ENCODE measurements at regions not wholly inside any gene's neighbourhood (a gene's known extent, or its start where the extent isn't known, plus 50 kb on each side); places are given as distances from the start of the nearest gene placed in this dataset.

DNA sequence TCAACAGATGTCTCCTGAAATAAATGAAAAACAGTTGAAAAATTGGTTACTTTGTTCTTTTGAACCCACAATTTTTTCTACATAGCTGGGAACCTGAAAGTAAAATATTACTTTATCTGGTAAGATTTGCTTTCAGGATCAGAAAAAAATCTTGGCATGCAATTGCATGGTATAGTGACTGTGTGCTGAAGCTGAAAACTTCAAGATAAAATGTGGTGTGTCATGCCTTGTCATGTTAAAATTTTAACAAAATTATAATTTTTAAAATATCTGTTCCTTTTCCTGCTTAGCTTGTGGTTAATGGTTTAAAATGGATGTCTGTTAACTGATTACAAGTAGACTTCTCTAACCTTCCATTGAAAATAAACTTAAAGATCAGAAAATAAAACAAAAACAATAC lies 904.8 kb downstream of the PDHA2 start:
- TF ChIP-seq, protein P1, sequence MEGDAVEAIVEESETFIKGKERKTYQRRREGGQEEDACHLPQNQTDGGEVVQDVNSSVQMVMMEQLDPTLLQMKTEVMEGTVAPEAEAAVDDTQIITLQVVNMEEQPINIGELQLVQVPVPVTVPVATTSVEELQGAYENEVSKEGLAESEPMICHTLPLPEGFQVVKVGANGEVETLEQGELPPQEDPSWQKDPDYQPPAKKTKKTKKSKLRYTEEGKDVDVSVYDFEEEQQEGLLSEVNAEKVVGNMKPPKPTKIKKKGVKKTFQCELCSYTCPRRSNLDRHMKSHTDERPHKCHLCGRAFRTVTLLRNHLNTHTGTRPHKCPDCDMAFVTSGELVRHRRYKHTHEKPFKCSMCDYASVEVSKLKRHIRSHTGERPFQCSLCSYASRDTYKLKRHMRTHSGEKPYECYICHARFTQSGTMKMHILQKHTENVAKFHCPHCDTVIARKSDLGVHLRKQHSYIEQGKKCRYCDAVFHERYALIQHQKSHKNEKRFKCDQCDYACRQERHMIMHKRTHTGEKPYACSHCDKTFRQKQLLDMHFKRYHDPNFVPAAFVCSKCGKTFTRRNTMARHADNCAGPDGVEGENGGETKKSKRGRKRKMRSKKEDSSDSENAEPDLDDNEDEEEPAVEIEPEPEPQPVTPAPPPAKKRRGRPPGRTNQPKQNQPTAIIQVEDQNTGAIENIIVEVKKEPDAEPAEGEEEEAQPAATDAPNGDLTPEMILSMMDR (IDR thresholded peaks at IDR 0.05; ENCODE audit: insufficient read depth, low read length): no peak
- no peak for TF ChIP-seq POLR2AphosphoS5 (IDR thresholded peaks at IDR 0.05; ENCODE audit: low read depth)

All from HL-60 (cell line).